ENCODE measurements at regions not wholly inside any gene's neighbourhood (a gene's known extent, or its start where the extent isn't known, plus 50 kb on each side); places are given as distances from the start of the nearest gene placed in this dataset.

- TF ChIP-seq POLR2AphosphoS5 (IDR thresholded peaks at IDR 0.05; ENCODE audit: insufficient read depth, low read depth, low read length) (no peak), POLR2A (IDR thresholded peaks at IDR 0.05; ENCODE audit: low read depth, low read length) (no peak), CTCF (IDR thresholded peaks at IDR 0.05; ENCODE audit: extremely low read depth in 1 of 2, insufficient read depth in 1 of 2, low read depth in 1 of 2, low read length in 2 of 2) (no peak)
Observed at GRCh38 chr2:66828876-66829275, 394.0 kb downstream of the MEIS1 start.

Data from endothelial cell of umbilical vein (primary cell).